Fibroblast of villous mesenchyme (primary cell): ENCODE measurements at regions not wholly inside any gene's neighbourhood (a gene's known extent, or its start where the extent isn't known, plus 50 kb on each side); places are given as distances from the start of the nearest gene placed in this dataset.
A peak's percentile ranks its signal among the peaks of the same experiment; 100 is the strongest.

ENCODE experiments used
- DNase-seq: peaks from one replicate; pipeline ENCODE4 v3.0.0-alpha.2; 2010; ENCODE audit warnings: low read depth
- H3K4me3 ChIP-seq: 2 replicates; pipeline ENCODE4 v1.5.1; 2011; ENCODE audit warnings: low read depth, mild to moderate bottlenecking, low read length
- TF ChIP-seq, protein P1 (sequence below): IDR thresholded peaks from 2 replicates; pipeline ENCODE4 v1.5.1; 2012; ENCODE audit warnings: low read depth, mild to moderate bottlenecking, low read length; ENCODE audit not compliant: insufficient read depth

DNA sequence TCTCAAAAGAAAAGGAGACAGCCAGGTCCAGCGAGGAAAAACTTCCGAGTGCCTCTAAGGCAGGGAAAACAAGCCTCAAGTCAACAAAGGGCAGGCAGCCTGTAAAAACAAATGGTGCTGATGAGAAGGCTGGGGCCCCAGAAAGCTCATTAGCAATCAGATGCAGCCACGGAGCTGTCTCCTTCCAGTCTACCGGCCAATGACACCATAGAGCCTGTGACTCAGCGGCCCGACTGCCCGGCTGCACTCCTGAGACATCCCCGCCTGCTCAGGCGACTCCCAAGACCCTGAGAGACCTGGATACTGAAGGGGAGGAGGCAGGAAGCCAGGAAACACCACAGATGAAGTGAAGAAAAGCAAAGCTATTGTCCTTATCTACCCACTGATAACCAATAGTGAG, 120.1 kb upstream of the HDDC2 start:
- peak; percentile 13 for DNase-seq
- TF ChIP-seq, protein P1, sequence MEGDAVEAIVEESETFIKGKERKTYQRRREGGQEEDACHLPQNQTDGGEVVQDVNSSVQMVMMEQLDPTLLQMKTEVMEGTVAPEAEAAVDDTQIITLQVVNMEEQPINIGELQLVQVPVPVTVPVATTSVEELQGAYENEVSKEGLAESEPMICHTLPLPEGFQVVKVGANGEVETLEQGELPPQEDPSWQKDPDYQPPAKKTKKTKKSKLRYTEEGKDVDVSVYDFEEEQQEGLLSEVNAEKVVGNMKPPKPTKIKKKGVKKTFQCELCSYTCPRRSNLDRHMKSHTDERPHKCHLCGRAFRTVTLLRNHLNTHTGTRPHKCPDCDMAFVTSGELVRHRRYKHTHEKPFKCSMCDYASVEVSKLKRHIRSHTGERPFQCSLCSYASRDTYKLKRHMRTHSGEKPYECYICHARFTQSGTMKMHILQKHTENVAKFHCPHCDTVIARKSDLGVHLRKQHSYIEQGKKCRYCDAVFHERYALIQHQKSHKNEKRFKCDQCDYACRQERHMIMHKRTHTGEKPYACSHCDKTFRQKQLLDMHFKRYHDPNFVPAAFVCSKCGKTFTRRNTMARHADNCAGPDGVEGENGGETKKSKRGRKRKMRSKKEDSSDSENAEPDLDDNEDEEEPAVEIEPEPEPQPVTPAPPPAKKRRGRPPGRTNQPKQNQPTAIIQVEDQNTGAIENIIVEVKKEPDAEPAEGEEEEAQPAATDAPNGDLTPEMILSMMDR = no peak
- H3K4me3 ChIP-seq = no peak overlapping the region

DNA sequence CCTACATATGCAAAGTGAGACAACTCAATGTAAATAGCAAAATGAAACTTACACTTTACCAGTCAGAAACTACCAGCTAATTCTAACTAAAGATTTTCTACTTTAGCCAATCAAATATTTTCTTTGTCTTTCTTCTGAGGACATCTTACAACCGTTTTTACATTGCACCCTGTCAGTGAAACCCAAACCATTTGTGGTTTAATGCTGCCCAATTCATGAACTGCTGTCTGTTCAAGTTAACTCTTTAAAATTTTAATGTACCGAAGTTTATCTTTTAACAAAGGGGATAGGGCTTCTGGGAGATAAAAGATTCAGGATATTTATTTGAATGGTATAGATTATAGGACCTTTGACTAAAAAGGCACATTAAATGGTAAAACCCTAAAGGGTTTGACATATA, 121.3 kb upstream of the HDDC2 start:
- H3K4me3 ChIP-seq = no peak overlapping the region
- DNase-seq = no peak
- TF ChIP-seq, protein P1 = no peak

DNA sequence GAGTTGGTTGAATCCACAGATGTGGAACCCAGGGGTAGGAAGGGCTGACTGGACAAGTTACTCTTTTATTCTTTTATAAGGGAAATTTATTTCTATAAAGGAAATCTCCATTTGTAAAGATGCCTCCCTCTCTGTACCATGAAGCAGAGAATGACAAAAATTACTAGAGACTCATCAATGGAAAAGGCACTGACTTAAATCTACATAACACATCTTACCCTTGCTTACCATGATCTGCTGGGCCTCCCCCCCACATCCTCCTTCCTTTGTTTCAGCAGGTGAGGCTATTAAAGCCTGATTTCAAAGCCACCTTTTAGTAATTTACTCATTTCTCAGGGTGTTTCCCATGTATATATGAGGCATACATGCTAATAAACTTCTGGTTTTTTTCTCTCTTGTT, 130.2 kb upstream of the HDDC2 start:
- H3K4me3 ChIP-seq = no peak overlapping the region
- DNase-seq = no peak
- TF ChIP-seq, protein P1 = no peak

DNA sequence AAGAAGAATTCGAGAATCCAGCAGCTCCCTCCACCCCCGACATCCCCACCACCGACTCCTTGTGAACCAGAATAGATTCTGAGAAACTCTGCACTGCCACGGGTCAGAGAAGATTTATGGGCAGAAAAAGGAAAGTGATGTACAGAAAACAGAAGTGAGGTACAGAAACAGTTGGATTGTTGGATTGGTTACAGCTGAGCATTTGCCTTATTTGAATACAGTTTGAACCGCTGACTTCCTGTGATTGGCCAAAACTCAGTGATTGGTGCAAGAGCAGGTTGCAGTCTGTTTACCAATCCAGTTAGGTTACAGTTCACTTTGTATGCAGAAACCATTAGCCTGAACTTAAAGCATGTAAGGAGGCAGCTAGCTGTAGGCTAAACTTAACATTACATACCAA, 131.2 kb upstream of the HDDC2 start:
- TF ChIP-seq, protein P1 = no peak
- H3K4me3 ChIP-seq = no peak overlapping the region
- DNase-seq = no peak

DNA sequence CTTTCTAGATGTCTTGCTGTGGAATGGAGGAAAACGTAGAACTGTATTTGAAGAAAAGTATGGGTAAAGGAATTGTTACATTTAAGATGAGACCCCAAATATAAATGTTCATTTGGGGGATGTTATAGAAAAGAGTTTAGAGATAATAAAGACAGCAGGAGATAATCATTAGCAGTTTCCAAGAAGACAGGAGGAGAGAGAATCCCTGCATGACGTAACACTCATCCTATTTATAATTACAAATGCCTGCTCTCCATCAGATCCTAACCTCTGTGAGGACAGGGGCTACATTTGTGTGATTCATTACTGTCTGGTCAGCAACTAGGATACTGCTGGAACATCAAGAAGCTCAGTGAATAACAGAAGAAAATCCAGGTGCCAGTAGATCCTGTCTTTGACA, 133.0 kb upstream of the HDDC2 start:
- DNase-seq = no peak
- TF ChIP-seq, protein P1 = no peak
- no peak overlapping the region for H3K4me3 ChIP-seq

- no peak for DNase-seq
- no peak overlapping the region for H3K4me3 ChIP-seq
- TF ChIP-seq, protein P1 = no peak
Observed at GRCh38 chr6:125439512-125439911, 137.7 kb upstream of the HDDC2 start.
